Esophagus squamous epithelium (tissue), 4 donors: ENCODE measurements at regions not wholly inside any gene's neighbourhood (a gene's known extent, or its start where the extent isn't known, plus 50 kb on each side); places are given as distances from the start of the nearest gene placed in this dataset.

ENCODE experiments used
- POLR2A ChIP-seq, 4 donors: fragments of 450-650 bp; IDR thresholded peaks; one replicate each; pipeline ENCODE4 v1.6.1; 2017; ENCODE audit warnings: antibody characterized with exemption in 4 of 4, mild to moderate bottlenecking in 4 of 4, moderate library complexity in 3 of 4
- TF ChIP-seq, protein P1 (sequence below), 6 experiments: fragments of 450-650 bp in 4 of 6; fragments of 200-600 bp in 2 of 6; sonication (generic) in 2 of 6; IDR thresholded peaks; one replicate each; pipeline ENCODE4 v1.5.1; 2016 to 2019; ENCODE audit warnings: antibody characterized with exemption in 6 of 6, mild to moderate bottlenecking in 4 of 6, moderate library complexity in 4 of 6

GRCh38 chr3:20726786-20727185, 540.8 kb upstream of the SGO1 start:
- TF ChIP-seq POLR2A (IDR thresholded peaks at IDR 0.05), result no peak
- TF ChIP-seq, protein P1, sequence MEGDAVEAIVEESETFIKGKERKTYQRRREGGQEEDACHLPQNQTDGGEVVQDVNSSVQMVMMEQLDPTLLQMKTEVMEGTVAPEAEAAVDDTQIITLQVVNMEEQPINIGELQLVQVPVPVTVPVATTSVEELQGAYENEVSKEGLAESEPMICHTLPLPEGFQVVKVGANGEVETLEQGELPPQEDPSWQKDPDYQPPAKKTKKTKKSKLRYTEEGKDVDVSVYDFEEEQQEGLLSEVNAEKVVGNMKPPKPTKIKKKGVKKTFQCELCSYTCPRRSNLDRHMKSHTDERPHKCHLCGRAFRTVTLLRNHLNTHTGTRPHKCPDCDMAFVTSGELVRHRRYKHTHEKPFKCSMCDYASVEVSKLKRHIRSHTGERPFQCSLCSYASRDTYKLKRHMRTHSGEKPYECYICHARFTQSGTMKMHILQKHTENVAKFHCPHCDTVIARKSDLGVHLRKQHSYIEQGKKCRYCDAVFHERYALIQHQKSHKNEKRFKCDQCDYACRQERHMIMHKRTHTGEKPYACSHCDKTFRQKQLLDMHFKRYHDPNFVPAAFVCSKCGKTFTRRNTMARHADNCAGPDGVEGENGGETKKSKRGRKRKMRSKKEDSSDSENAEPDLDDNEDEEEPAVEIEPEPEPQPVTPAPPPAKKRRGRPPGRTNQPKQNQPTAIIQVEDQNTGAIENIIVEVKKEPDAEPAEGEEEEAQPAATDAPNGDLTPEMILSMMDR (IDR thresholded peaks at IDR 0.05), result no peak
